ENCODE measurements at regions not wholly inside any gene's neighbourhood (a gene's known extent, or its start where the extent isn't known, plus 50 kb on each side); places are given as distances from the start of the nearest gene placed in this dataset.

- TF ChIP-seq CTCF (IDR thresholded peaks at IDR 0.05) = no peak
- no peak for TF ChIP-seq POLR2A (IDR thresholded peaks at IDR 0.05)
These were observed 52.0 kb upstream of the PSMA6 start for GRCh38 chr14:35240231-35240630.
